ENCODE measurements at regions not wholly inside any gene's neighbourhood (a gene's known extent, or its start where the extent isn't known, plus 50 kb on each side); places are given as distances from the start of the nearest gene placed in this dataset.

DNA sequence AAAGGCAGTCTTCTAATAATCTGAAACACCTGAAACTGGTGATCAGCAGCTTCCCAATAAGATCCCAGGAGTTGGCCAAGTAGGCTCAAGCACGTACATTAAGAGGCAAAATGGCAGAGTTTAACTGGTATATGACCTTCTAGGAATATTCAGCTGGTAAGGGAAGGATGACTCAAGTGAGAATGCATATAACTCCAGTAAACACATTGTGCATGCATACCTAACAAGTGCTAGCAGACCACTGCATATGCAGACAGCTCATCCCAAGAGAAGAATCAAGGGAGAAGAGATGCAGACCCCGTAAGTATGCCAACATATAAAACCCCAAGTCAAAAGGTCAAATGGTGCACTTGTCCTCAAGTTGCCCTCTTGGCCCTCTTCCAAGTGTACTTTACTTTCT lies 73.0 kb upstream of the ZRANB2 start:
- DNase-seq (ENCODE audit: extremely low read depth, insufficient read length) = no peak
- H3K4me3 ChIP-seq (replicated peaks; ENCODE audit: low read depth, low read length) = no peak overlapping the region
- H3K36me3 ChIP-seq (ENCODE audit: control insufficient read depth, insufficient read depth, low read length) = no peaks in the 10 kb centered on the region
- TF ChIP-seq, protein P1, sequence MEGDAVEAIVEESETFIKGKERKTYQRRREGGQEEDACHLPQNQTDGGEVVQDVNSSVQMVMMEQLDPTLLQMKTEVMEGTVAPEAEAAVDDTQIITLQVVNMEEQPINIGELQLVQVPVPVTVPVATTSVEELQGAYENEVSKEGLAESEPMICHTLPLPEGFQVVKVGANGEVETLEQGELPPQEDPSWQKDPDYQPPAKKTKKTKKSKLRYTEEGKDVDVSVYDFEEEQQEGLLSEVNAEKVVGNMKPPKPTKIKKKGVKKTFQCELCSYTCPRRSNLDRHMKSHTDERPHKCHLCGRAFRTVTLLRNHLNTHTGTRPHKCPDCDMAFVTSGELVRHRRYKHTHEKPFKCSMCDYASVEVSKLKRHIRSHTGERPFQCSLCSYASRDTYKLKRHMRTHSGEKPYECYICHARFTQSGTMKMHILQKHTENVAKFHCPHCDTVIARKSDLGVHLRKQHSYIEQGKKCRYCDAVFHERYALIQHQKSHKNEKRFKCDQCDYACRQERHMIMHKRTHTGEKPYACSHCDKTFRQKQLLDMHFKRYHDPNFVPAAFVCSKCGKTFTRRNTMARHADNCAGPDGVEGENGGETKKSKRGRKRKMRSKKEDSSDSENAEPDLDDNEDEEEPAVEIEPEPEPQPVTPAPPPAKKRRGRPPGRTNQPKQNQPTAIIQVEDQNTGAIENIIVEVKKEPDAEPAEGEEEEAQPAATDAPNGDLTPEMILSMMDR (IDR thresholded peaks at IDR 0.05; ENCODE audit: insufficient read depth, low read length, poor library complexity, severe bottlenecking) = no peak
- no peaks in the 10 kb centered on the region for H3K27me3 ChIP-seq (replicated peaks; ENCODE audit: control insufficient read depth, insufficient read depth, low read length)

- TF ChIP-seq, protein P1 (IDR thresholded peaks at IDR 0.05; ENCODE audit: insufficient read depth, low read length, poor library complexity, severe bottlenecking) = no peak
- Histone ChIP-seq H3K27me3 (replicated peaks; ENCODE audit: control insufficient read depth, insufficient read depth, low read length) (no peaks in the 10 kb centered on the region), H3K4me3 (replicated peaks; ENCODE audit: low read depth, low read length) (no peak overlapping the region), H3K36me3 (ENCODE audit: control insufficient read depth, insufficient read depth, low read length) (no peaks in the 10 kb centered on the region)
- DNase-seq (ENCODE audit: extremely low read depth, insufficient read length) = no peak
Observed at GRCh38 chr1:71147637-71148360, 67.0 kb upstream of the ZRANB2 start.

DNA sequence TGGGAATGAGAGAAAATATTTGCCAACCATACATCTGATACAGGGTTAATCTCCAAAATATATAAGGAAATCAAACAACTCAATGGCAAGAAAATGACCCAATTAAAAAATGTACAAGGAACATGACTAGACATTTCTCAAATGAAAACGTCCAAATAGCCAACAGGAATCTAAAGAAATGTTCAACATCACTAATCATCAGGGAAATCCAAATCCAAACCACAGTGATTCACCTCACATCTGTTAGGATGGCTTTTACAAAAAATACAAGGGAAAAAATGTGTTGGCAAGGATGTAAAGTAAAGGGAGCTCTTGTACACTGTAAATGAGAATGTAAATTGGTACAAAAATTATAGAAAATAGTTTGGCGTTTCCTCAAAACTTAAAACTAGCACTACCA lies 54.7 kb upstream of the ZRANB2 start:
- TF ChIP-seq, protein P1 (IDR thresholded peaks at IDR 0.05; ENCODE audit: insufficient read depth, low read length, poor library complexity, severe bottlenecking) = no peak
- H3K27me3 ChIP-seq (replicated peaks; ENCODE audit: control insufficient read depth, insufficient read depth, low read length) = no peaks in the 10 kb centered on the region
- H3K4me3 ChIP-seq (replicated peaks; ENCODE audit: low read depth, low read length) = no peak overlapping the region
- no peak for DNase-seq (ENCODE audit: extremely low read depth, insufficient read length)
- H3K36me3 ChIP-seq (ENCODE audit: control insufficient read depth, insufficient read depth, low read length) = no peaks in the 10 kb centered on the region

All from GM06990 (cell line).